ENCODE measurements at regions not wholly inside any gene's neighbourhood (a gene's known extent, or its start where the extent isn't known, plus 50 kb on each side); places are given as distances from the start of the nearest gene placed in this dataset.

- no peak for TF ChIP-seq POLR2A (IDR thresholded peaks at IDR 0.05)
- no peak for TF ChIP-seq CTCF (IDR thresholded peaks at IDR 0.05)
- no peak for TF ChIP-seq POLR2AphosphoS5 (IDR thresholded peaks at IDR 0.05)
- no peak for TF ChIP-seq EP300 (IDR thresholded peaks at IDR 0.05)
These were observed 127.8 kb upstream of the CDH5 start for GRCh38 chr16:66238696-66239095.

Data from suprapubic skin (tissue), 4 donors.